GM21786 (cell line): ENCODE measurements at regions not wholly inside any gene's neighbourhood (a gene's known extent, or its start where the extent isn't known, plus 50 kb on each side); places are given as distances from the start of the nearest gene placed in this dataset.

Source experiments
- ATAC-seq: cut with Tn5 transposase; IDR thresholded peaks from one replicate; pipeline ENCODE4 v1.9.1; 2021; ENCODE audit not compliant: unreplicated experiment

- ATAC-seq = no peak
These were observed 193.5 kb downstream of the RWDD3 start for GRCh38 chr1:95427525-95427924.

- ATAC-seq = no peak
These were observed 197.2 kb downstream of the RWDD3 start for GRCh38 chr1:95431235-95431634.

- no peak for ATAC-seq
These were observed 201.6 kb downstream of the RWDD3 start for GRCh38 chr1:95435611-95436010.

- no peak for ATAC-seq
These were observed 203.0 kb downstream of the RWDD3 start for GRCh38 chr1:95437011-95437410.

GRCh38 chr1:95437781-95438180 is 203.8 kb downstream of the RWDD3 start:
- ATAC-seq = no peak

GRCh38 chr1:95438218-95438948 is 204.4 kb downstream of the RWDD3 start:
- ATAC-seq = no peak

- no peak for ATAC-seq
These were observed 206.5 kb downstream of the RWDD3 start for GRCh38 chr1:95440511-95440910.

GRCh38 chr1:95449516-95449915 is 215.5 kb downstream of the RWDD3 start:
- ATAC-seq = no peak

- ATAC-seq = no peak
These were observed 217.0 kb downstream of the RWDD3 start for GRCh38 chr1:95451054-95451453.

GRCh38 chr1:95451904-95452303 is 217.9 kb downstream of the RWDD3 start:
- ATAC-seq = no peak

GRCh38 chr1:95453053-95453452 is 219.0 kb downstream of the RWDD3 start:
- no peak for ATAC-seq

GRCh38 chr1:95467036-95467435 is 233.0 kb downstream of the RWDD3 start:
- no peak for ATAC-seq

GRCh38 chr1:95475686-95476457 is 241.9 kb downstream of the RWDD3 start:
- no peak for ATAC-seq

GRCh38 chr1:95496307-95496706 is 262.3 kb downstream of the RWDD3 start:
- no peak for ATAC-seq

GRCh38 chr1:95496773-95497172 is 262.8 kb downstream of the RWDD3 start:
- no peak for ATAC-seq

- ATAC-seq = no peak
These were observed 263.6 kb downstream of the RWDD3 start for GRCh38 chr1:95497566-95497965.

GRCh38 chr1:95503278-95504030 is 269.4 kb downstream of the RWDD3 start:
- ATAC-seq = no peak

- ATAC-seq = no peak
These were observed 270.3 kb downstream of the RWDD3 start for GRCh38 chr1:95504321-95504720.

GRCh38 chr1:95506736-95507414 is 272.9 kb downstream of the RWDD3 start:
- no peak for ATAC-seq

- no peak for ATAC-seq
These were observed 276.0 kb downstream of the RWDD3 start for GRCh38 chr1:95509989-95510388.

- ATAC-seq = no peak
These were observed 278.9 kb downstream of the RWDD3 start for GRCh38 chr1:95512925-95513324.
